Esophagus squamous epithelium (tissue), 4 donors: ENCODE measurements at regions not wholly inside any gene's neighbourhood (a gene's known extent, or its start where the extent isn't known, plus 50 kb on each side); places are given as distances from the start of the nearest gene placed in this dataset.

ENCODE experiments used
- CTCF ChIP-seq, 6 experiments: fragments of 450-650 bp in 4 of 6; fragments of 200-600 bp in 2 of 6; sonication (generic) in 2 of 6; IDR thresholded peaks; one replicate each; pipeline ENCODE4 v1.5.1; 2016 to 2019; ENCODE audit warnings: antibody characterized with exemption in 6 of 6, mild to moderate bottlenecking in 4 of 6, moderate library complexity in 4 of 6
- POLR2A ChIP-seq, 4 donors: fragments of 450-650 bp; IDR thresholded peaks; one replicate each; pipeline ENCODE4 v1.6.1; 2017; ENCODE audit warnings: antibody characterized with exemption in 4 of 4, mild to moderate bottlenecking in 4 of 4, moderate library complexity in 3 of 4

GRCh38 chr4:100016191-100016590 is 66.1 kb upstream of the H2AZ1 start:
- no peak for TF ChIP-seq CTCF (IDR thresholded peaks at IDR 0.05)
- TF ChIP-seq POLR2A (IDR thresholded peaks at IDR 0.05): no peak
